ENCODE measurements at regions not wholly inside any gene's neighbourhood (a gene's known extent, or its start where the extent isn't known, plus 50 kb on each side); places are given as distances from the start of the nearest gene placed in this dataset.
"Not testable (repeated sequence)": the region's sequence is repeated elsewhere in the genome, so short reads cannot be mapped to it uniquely, and the experiment has no call there.

DNA sequence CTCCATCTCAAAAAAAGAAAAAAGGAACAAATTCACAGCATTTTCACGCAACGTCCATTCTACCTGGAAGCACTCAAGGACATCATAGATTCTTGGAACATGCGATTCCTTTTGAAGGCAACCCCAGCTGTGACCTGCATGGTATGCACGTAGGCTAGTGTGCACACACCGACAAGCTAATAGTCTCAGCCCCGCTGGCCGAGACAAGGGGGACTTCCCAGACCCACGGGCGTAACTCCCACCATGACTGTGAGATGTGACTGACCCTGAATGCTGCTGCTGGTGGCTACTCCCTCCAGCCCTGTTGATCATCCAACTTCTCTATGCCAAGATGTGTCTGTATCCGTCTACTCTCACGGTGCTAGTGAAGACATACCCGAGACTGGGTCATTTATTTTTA, 78.3 kb downstream of the CRLF2 start:
- H3K4me1 Mint-ChIP-seq = no peaks in the 10 kb centered on the region
- no peak for DNase-seq (ENCODE audit: low spot score in 2 of 2, unreplicated experiment in 2 of 2)
- H3K4me3 Mint-ChIP-seq = no peak overlapping the region
- no peaks in the 10 kb centered on the region for H3K36me3 Mint-ChIP-seq
- peaks cover 6% of the 10 kb centered on the region for H3K9me3 Mint-ChIP-seq
- no peak overlapping the region for H3K27ac Mint-ChIP-seq
- no peaks in the 10 kb centered on the region for H3K27me3 Mint-ChIP-seq (ENCODE audit: low read depth)
- TF ChIP-seq CTCF (IDR thresholded peaks at IDR 0.05; ENCODE audit: unreplicated experiment) = no peak

GRCh38 chrX:1126738-1127137, 85.7 kb downstream of the CRLF2 start:
- H3K4me1 Mint-ChIP-seq = no peaks in the 10 kb centered on the region
- H3K4me3 Mint-ChIP-seq = no peak overlapping the region
- peak in 1 of 2 experiments; percentile 16 for DNase-seq (ENCODE audit: low spot score in 2 of 2, unreplicated experiment in 2 of 2)
- peaks cover 27% of the 10 kb centered on the region for H3K27me3 Mint-ChIP-seq (ENCODE audit: low read depth)
- H3K27ac Mint-ChIP-seq = no peak overlapping the region
- TF ChIP-seq CTCF (IDR thresholded peaks at IDR 0.05; ENCODE audit: unreplicated experiment) = no peak
- H3K36me3 Mint-ChIP-seq = no peaks in the 10 kb centered on the region
- no peaks in the 10 kb centered on the region for H3K9me3 Mint-ChIP-seq

- Mint-ChIP-seq H3K4me3 (no peak overlapping the region), H3K27ac (no peak overlapping the region), H3K36me3 (no peaks in the 10 kb centered on the region), H3K9me3 (no peaks in the 10 kb centered on the region), H3K27me3 (ENCODE audit: low read depth) (peaks cover 35% of the 10 kb centered on the region), H3K4me1 (no peaks in the 10 kb centered on the region)
- no peak for TF ChIP-seq CTCF (IDR thresholded peaks at IDR 0.05; ENCODE audit: unreplicated experiment)
- no peak for DNase-seq (ENCODE audit: low spot score in 2 of 2, unreplicated experiment in 2 of 2)
Measured at GRCh38 chrX:1124531-1124930, 87.9 kb downstream of the CRLF2 start.

- not testable (repeated sequence) for DNase-seq (ENCODE audit: low spot score in 2 of 2, unreplicated experiment in 2 of 2); H3K4me3 Mint-ChIP-seq; H3K36me3 Mint-ChIP-seq; H3K9me3 Mint-ChIP-seq; H3K4me1 Mint-ChIP-seq; H3K27ac Mint-ChIP-seq
- peaks cover 41% of the 10 kb centered on the region for H3K27me3 Mint-ChIP-seq (ENCODE audit: low read depth)
Measured at GRCh38 chrX:1122851-1123250, 89.6 kb downstream of the CRLF2 start.

GRCh38 chrX:1119275-1119674, 93.2 kb downstream of the CRLF2 start:
- Mint-ChIP-seq H3K4me3 (no peak overlapping the region), H3K36me3 (no peaks in the 10 kb centered on the region), H3K27me3 (ENCODE audit: low read depth) (peaks cover 48% of the 10 kb centered on the region), H3K4me1 (no peaks in the 10 kb centered on the region), H3K27ac (no peak overlapping the region), H3K9me3 (no peaks in the 10 kb centered on the region)
- DNase-seq (ENCODE audit: low spot score in 2 of 2, unreplicated experiment in 2 of 2) = no peak
- TF ChIP-seq CTCF (IDR thresholded peaks at IDR 0.05; ENCODE audit: unreplicated experiment) = no peak

DNA sequence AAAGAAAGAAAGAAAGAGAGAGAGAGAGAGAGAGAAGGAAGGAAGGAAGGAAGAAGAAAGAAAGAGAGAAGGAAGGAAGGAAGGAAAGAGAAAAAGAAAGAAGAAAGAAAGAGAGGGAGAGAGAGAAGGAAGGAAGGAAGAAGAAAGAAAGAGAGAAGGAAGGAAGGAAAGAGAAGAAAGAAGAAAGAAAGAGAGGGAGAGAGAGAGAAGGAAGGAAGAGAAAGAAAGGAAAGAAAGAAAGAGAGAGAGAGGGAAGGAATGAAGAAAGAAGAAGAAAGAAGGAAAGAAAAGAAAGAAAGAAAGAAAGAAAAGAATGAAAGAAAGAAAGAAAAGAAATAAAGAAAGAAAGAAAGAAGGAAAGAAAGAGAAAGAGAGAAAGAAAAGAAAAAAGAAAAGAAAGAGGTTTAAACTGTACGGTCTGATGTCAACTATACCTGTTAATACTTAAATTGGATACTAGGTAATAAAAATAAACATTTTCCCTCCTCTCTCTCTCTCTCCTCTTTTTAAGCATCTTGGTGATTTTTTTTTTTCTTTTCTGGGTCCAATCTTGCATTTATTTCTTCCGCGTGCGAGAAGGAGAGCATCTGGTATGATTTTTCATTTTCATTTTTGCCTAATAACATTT, 93.8 kb downstream of the CRLF2 start:
- no peak for DNase-seq (ENCODE audit: low spot score in 2 of 2, unreplicated experiment in 2 of 2)
- H3K4me1 Mint-ChIP-seq = no peaks in the 10 kb centered on the region
- H3K27ac Mint-ChIP-seq = no peak overlapping the region
- peaks cover 48% of the 10 kb centered on the region for H3K27me3 Mint-ChIP-seq (ENCODE audit: low read depth)
- no peak for TF ChIP-seq CTCF (IDR thresholded peaks at IDR 0.05; ENCODE audit: unreplicated experiment)
- no peaks in the 10 kb centered on the region for H3K9me3 Mint-ChIP-seq
- no peak overlapping the region for H3K4me3 Mint-ChIP-seq
- no peaks in the 10 kb centered on the region for H3K36me3 Mint-ChIP-seq

DNA sequence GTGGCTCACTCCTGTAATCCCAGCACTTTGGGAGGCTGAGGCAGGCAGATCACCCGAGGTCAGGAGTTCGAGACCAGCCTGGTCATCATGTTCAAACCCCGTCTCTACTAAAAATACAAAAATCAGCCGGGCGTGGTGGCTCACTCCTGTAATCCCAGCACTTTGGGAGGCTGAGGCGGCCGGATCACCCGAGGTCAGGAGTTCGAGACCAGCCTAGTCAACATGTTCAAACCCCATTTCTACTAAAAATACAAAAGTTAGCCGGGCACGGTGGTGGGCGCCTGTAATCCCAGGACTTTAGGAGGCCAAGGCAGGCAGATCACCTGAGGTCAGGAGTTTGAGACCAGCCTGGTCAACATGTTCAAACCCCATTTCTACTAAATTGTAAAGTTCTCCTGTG, 97.0 kb downstream of the CRLF2 start:
- H3K27ac Mint-ChIP-seq = not testable (repeated sequence)

More for the DNA sequence above, 97.0 kb downstream of the CRLF2 start:
- H3K27me3 Mint-ChIP-seq (ENCODE audit: low read depth) = peaks cover 71% of the 10 kb centered on the region
- not testable (repeated sequence) for H3K9me3 Mint-ChIP-seq; H3K36me3 Mint-ChIP-seq; H3K4me1 Mint-ChIP-seq; DNase-seq (ENCODE audit: low spot score in 2 of 2, unreplicated experiment in 2 of 2); H3K4me3 Mint-ChIP-seq
